ENCODE measurements at regions not wholly inside any gene's neighbourhood (a gene's known extent, or its start where the extent isn't known, plus 50 kb on each side); places are given as distances from the start of the nearest gene placed in this dataset.

DNA sequence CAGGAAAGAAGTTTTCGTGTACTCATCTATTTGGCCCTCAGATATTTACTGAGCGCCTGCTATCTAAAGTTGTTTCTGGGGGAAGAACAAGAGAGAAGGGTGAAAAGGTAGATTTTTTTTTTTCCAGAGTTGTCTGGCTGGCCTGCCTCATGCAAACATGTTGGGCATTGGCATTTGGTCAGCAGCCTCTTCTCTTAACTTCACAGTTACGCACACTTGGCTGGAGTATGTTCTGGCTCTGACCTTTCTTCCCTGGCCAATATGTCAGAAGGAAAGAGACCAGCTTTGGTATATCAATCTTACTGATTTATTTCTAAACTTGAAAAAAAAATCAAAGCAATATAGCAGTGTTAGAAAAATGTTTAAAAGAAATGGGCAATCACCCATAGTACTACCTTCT, 54.2 kb upstream of the GRAMD1B start:
- Histone ChIP-seq H3K4me1 (ENCODE audit: control insufficient read depth in 4 of 4, insufficient read depth in 4 of 4, low read length in 3 of 4) (no peaks in the 10 kb centered on the region), H3K9ac (ENCODE audit: low read depth in 1 of 2, low read length in 2 of 2) (no peak overlapping the region), H3K27ac (ENCODE audit: low read depth in 1 of 2, low read length in 2 of 2) (no peak overlapping the region), H3K9me3 (ENCODE audit: control insufficient read depth in 4 of 4, low read length in 3 of 4) (no peaks in the 10 kb centered on the region), H3K36me3 (ENCODE audit: control insufficient read depth in 4 of 4, insufficient read depth in 3 of 4, low read depth in 1 of 4, low read length in 3 of 4) (no peaks in the 10 kb centered on the region), H3K4me3 (ENCODE audit: low read depth in 1 of 3, low read length in 3 of 3) (no peak overlapping the region), H3K27me3 (ENCODE audit: control insufficient read depth in 4 of 4, insufficient read depth in 4 of 4, low read length in 3 of 4) (peaks cover 0 to 15% (median 0%) of the 10 kb centered on the region in 4 donors)
- 82% methylated on average over 3 of the region's 3 CpGs for WGBS
- no peak for DNase-seq (ENCODE audit: low spot score)
- TF ChIP-seq, protein P1, sequence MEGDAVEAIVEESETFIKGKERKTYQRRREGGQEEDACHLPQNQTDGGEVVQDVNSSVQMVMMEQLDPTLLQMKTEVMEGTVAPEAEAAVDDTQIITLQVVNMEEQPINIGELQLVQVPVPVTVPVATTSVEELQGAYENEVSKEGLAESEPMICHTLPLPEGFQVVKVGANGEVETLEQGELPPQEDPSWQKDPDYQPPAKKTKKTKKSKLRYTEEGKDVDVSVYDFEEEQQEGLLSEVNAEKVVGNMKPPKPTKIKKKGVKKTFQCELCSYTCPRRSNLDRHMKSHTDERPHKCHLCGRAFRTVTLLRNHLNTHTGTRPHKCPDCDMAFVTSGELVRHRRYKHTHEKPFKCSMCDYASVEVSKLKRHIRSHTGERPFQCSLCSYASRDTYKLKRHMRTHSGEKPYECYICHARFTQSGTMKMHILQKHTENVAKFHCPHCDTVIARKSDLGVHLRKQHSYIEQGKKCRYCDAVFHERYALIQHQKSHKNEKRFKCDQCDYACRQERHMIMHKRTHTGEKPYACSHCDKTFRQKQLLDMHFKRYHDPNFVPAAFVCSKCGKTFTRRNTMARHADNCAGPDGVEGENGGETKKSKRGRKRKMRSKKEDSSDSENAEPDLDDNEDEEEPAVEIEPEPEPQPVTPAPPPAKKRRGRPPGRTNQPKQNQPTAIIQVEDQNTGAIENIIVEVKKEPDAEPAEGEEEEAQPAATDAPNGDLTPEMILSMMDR (IDR thresholded peaks at IDR 0.05; ENCODE audit: low read depth, low read length, missing input control), result no peak
- TF ChIP-seq SP1 (IDR thresholded peaks at IDR 0.05) (no peak), GABPA (IDR thresholded peaks at IDR 0.05 in 1 of 2, conservative IDR thresholded peaks at IDR 0.05 in 1 of 2) (no peak), NR2F2 (IDR thresholded peaks at IDR 0.05) (no peak), TAF1 (conservative IDR thresholded peaks at IDR 0.05) (no peak)

DNA sequence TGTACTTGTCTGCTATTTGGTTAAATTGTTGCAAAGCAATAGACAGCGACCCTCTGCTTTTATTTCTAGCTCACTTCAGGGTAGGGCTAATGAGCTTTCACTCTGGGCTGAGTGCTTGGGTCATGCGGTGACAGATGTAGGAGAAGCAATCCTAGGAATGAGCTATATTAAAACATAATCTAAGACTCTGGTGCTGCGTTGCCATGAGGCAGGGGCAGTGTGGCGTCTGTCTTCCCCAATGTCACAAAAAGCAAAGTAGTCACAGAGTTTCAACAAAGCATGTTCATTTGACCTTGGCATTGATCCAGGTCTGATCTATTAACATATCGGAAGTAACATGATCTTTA, 55.5 kb upstream of the GRAMD1B start:
- H3K4me3 ChIP-seq (ENCODE audit: low read depth in 1 of 3, low read length in 3 of 3), result no peak overlapping the region
- H3K9ac ChIP-seq (ENCODE audit: low read depth in 1 of 2, low read length in 2 of 2), result no peak overlapping the region
- no peak overlapping the region for H3K27ac ChIP-seq (ENCODE audit: low read depth in 1 of 2, low read length in 2 of 2)
- TF ChIP-seq HNF4A (conservative IDR thresholded peaks at IDR 0.05) (no peak), FOXA2 (IDR thresholded peaks at IDR 0.05) (no peak), NR2F2 (IDR thresholded peaks at IDR 0.05) (no peak), RXRA (IDR thresholded peaks at IDR 0.05) (no peak), TAF1 (conservative IDR thresholded peaks at IDR 0.05) (no peak), GABPA (IDR thresholded peaks at IDR 0.05 in 1 of 2, conservative IDR thresholded peaks at IDR 0.05 in 1 of 2) (no peak), YY1 (IDR thresholded peaks at IDR 0.05) (no peak), FOXA1 (IDR thresholded peaks at IDR 0.05) (no peak)
- TF ChIP-seq, protein P2, sequence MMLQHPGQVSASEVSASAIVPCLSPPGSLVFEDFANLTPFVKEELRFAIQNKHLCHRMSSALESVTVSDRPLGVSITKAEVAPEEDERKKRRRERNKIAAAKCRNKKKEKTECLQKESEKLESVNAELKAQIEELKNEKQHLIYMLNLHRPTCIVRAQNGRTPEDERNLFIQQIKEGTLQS (IDR thresholded peaks at IDR 0.05), result no peak
- TF ChIP-seq, protein P1 (IDR thresholded peaks at IDR 0.05; ENCODE audit: low read depth, low read length, missing input control), result no peak
- TF ChIP-seq, protein P3, sequence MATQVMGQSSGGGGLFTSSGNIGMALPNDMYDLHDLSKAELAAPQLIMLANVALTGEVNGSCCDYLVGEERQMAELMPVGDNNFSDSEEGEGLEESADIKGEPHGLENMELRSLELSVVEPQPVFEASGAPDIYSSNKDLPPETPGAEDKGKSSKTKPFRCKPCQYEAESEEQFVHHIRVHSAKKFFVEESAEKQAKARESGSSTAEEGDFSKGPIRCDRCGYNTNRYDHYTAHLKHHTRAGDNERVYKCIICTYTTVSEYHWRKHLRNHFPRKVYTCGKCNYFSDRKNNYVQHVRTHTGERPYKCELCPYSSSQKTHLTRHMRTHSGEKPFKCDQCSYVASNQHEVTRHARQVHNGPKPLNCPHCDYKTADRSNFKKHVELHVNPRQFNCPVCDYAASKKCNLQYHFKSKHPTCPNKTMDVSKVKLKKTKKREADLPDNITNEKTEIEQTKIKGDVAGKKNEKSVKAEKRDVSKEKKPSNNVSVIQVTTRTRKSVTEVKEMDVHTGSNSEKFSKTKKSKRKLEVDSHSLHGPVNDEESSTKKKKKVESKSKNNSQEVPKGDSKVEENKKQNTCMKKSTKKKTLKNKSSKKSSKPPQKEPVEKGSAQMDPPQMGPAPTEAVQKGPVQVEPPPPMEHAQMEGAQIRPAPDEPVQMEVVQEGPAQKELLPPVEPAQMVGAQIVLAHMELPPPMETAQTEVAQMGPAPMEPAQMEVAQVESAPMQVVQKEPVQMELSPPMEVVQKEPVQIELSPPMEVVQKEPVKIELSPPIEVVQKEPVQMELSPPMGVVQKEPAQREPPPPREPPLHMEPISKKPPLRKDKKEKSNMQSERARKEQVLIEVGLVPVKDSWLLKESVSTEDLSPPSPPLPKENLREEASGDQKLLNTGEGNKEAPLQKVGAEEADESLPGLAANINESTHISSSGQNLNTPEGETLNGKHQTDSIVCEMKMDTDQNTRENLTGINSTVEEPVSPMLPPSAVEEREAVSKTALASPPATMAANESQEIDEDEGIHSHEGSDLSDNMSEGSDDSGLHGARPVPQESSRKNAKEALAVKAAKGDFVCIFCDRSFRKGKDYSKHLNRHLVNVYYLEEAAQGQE (IDR thresholded peaks at IDR 0.05), result no peak
- H3K36me3 ChIP-seq (ENCODE audit: control insufficient read depth in 4 of 4, insufficient read depth in 3 of 4, low read depth in 1 of 4, low read length in 3 of 4), result no peaks in the 10 kb centered on the region
- 69% methylated on average over 5 of the region's 5 CpGs for WGBS
- H3K4me1 ChIP-seq (ENCODE audit: control insufficient read depth in 4 of 4, insufficient read depth in 4 of 4, low read length in 3 of 4), result no peaks in the 10 kb centered on the region
- DNase-seq (ENCODE audit: low spot score), result no peak
- H3K9me3 ChIP-seq (ENCODE audit: control insufficient read depth in 4 of 4, low read length in 3 of 4), result no peaks in the 10 kb centered on the region
- H3K27me3 ChIP-seq (ENCODE audit: control insufficient read depth in 4 of 4, insufficient read depth in 4 of 4, low read length in 3 of 4), result peaks cover 0 to 10% (median 0%) of the 10 kb centered on the region in 4 donors
